GM13977 (cell line): ENCODE measurements at regions not wholly inside any gene's neighbourhood (a gene's known extent, or its start where the extent isn't known, plus 50 kb on each side); places are given as distances from the start of the nearest gene placed in this dataset.

Source experiments
- DNase-seq: peaks from one replicate; pipeline ENCODE4 v3.0.0; 2012; ENCODE audit warnings: low spot score
- CTCF ChIP-seq: IDR thresholded peaks from 2 replicates; pipeline ENCODE4 v1.5.1; 2012; ENCODE audit warnings: mild to moderate bottlenecking, control low read depth; ENCODE audit not compliant: insufficient read depth; ENCODE audit errors: extremely low read depth, missing control alignments
- in situ Hi-C: fragments of 300-500 bp; cut with MboI; formaldehyde crosslinking; loops from one replicate; pipeline ENCODE4 v1.12.0; 2022; ENCODE audit warnings: low sequenced_read_pairs, low pct_unique_long_range_greater_than_20kb, mixed read lengths, inconsistent platforms; ENCODE audit not compliant: unreplicated experiment

- in situ Hi-C loops: no loop called here
These were observed 94.3 kb upstream of the CHMP2B start for GRCh38 chr3:87132801-87133200.

GRCh38 chr3:87128006-87128405 lies 99.1 kb upstream of the CHMP2B start:
- TF ChIP-seq CTCF: no peak
- in situ Hi-C loops: no loop called here
- DNase-seq: no peak

More at GRCh38 chr3:87132801-87133200, 94.3 kb upstream of the CHMP2B start:
- no peak for TF ChIP-seq CTCF
- DNase-seq: no peak

GRCh38 chr3:87127281-87127680 lies 99.8 kb upstream of the CHMP2B start:
- DNase-seq: no peak
- TF ChIP-seq CTCF: no peak
- in situ Hi-C loops: no loop called here

- in situ Hi-C loops: no loop called here
- DNase-seq: no peak
- TF ChIP-seq CTCF: no peak
These were observed 100.8 kb upstream of the CHMP2B start for GRCh38 chr3:87126321-87126720.

- no peak for TF ChIP-seq CTCF
- in situ Hi-C loops: no loop called here
- no peak for DNase-seq
These were observed 102.0 kb upstream of the CHMP2B start for GRCh38 chr3:87125116-87125515.

GRCh38 chr3:87122766-87123165 lies 104.3 kb upstream of the CHMP2B start:
- DNase-seq: no peak
- no peak for TF ChIP-seq CTCF
- in situ Hi-C loops: no loop called here

- no peak for TF ChIP-seq CTCF
- in situ Hi-C loops: no loop called here
- no peak for DNase-seq
These were observed 105.3 kb upstream of the CHMP2B start for GRCh38 chr3:87121856-87122255.
